Keratinocyte (primary cell): ENCODE measurements at regions not wholly inside any gene's neighbourhood (a gene's known extent, or its start where the extent isn't known, plus 50 kb on each side); places are given as distances from the start of the nearest gene placed in this dataset.

ENCODE experiments used
- DNase-seq: peaks from one replicate; pipeline ENCODE4 v3.0.0-alpha.2; 2011; ENCODE audit warnings: low read depth, missing footprints, low spot score
- FAIRE-seq: peaks from 2 replicates; lab custom pipeline; 2011; peaks lifted over from hg19 to GRCh38; lab: Jason Lieb, UNC
- H2AFZ ChIP-seq: 2 replicates; pipeline ENCODE4 v1.6.0; 2012; ENCODE audit warnings: low read length, control low read depth, inconsistent platforms; ENCODE audit not compliant: control insufficient read depth
- H3K27ac ChIP-seq: 2 replicates; pipeline ENCODE4 v1.5.1; 2011; ENCODE audit warnings: low read length; ENCODE audit not compliant: control insufficient read depth, insufficient read depth
- H3K27me3 ChIP-seq: 3 replicates; pipeline ENCODE4 v1.6.0; 2011; ENCODE audit warnings: low read length; ENCODE audit not compliant: control insufficient read depth, insufficient read depth; ENCODE audit errors: extremely low read depth
- H3K36me3 ChIP-seq, 2 experiments: 2 replicates in 1 of 2; 3 replicates in 1 of 2; pipeline ENCODE4 v1.5.1; 2011; ENCODE audit warnings: low read length in 2 of 2, mild to moderate bottlenecking in 1 of 2; ENCODE audit not compliant: control insufficient read depth in 2 of 2, insufficient read depth in 2 of 2; ENCODE audit errors: extremely low read depth in 1 of 2
- H3K4me1 ChIP-seq: 3 replicates; pipeline ENCODE4 v1.5.1; 2011; ENCODE audit warnings: low read length; ENCODE audit not compliant: control insufficient read depth, insufficient read depth; ENCODE audit errors: extremely low read depth
- H3K4me2 ChIP-seq: 3 replicates; pipeline ENCODE4 v1.6.0; 2011; ENCODE audit warnings: low read depth, low read length; ENCODE audit not compliant: control insufficient read depth, insufficient read depth; ENCODE audit errors: extremely low read depth
- H3K4me3 ChIP-seq, 3 experiments: fragments of 200-600 bp in 1 of 3; sonication (generic) in 1 of 3; 2 replicates in 2 of 3; 3 replicates in 1 of 3; pipeline ENCODE4 v1.5.1; 2011 to 2016; ENCODE audit warnings: low read length in 3 of 3, mild to moderate bottlenecking in 3 of 3, control low read depth in 2 of 3, inconsistent platforms in 1 of 3, low read depth in 1 of 3, mixed read lengths in 1 of 3, mixed run types in 1 of 3, moderate library complexity in 1 of 3; ENCODE audit not compliant: control insufficient read depth in 2 of 3, insufficient read depth in 2 of 3; ENCODE audit errors: extremely low read depth in 1 of 3
- H3K79me2 ChIP-seq: 2 replicates; pipeline ENCODE4 v1.6.0; 2012; ENCODE audit warnings: low read length; ENCODE audit not compliant: control insufficient read depth, insufficient read depth
- H3K9ac ChIP-seq: 3 replicates; pipeline ENCODE4 v1.6.0; 2011; ENCODE audit warnings: low read length; ENCODE audit not compliant: control insufficient read depth, insufficient read depth; ENCODE audit errors: extremely low read depth
- H3K9me1 ChIP-seq: 3 replicates; pipeline ENCODE4 v1.6.0; 2011; ENCODE audit warnings: low read length; ENCODE audit not compliant: control insufficient read depth, insufficient read depth; ENCODE audit errors: extremely low read depth
- H3K9me3 ChIP-seq: 2 replicates; pipeline ENCODE4 v1.5.1; 2012; ENCODE audit warnings: low read depth, low read length; ENCODE audit not compliant: control insufficient read depth
- H4K20me1 ChIP-seq: 3 replicates; pipeline ENCODE4 v1.6.0; 2011; ENCODE audit warnings: low read length; ENCODE audit not compliant: control insufficient read depth, insufficient read depth; ENCODE audit errors: extremely low read depth
- CTCF ChIP-seq, 3 experiments: IDR thresholded peaks in 1 of 3; conservative IDR thresholded peaks in 1 of 3; optimal IDR thresholded peaks in 1 of 3; 2 replicates in 2 of 3; 3 replicates in 1 of 3; pipeline versions ENCODE3 to v1.5.1; 2011; ENCODE audit warnings: low read length in 3 of 3, mild to moderate bottlenecking in 3 of 3, moderate library complexity in 2 of 3, control low read depth in 1 of 3, inconsistent platforms in 1 of 3; ENCODE audit not compliant: insufficient read depth in 2 of 3; ENCODE audit errors: extremely low read depth in 1 of 3
- EZH2 ChIP-seq: IDR thresholded peaks from one replicate; pipeline ENCODE4 v1.6.1; 2012; ENCODE audit warnings: inconsistent platforms, mild to moderate bottlenecking, low read length, moderate library complexity
- dilution Hi-C: fragments of 300-500 bp; cut with MboI; formaldehyde crosslinking; loops from one replicate; pipeline ENCODE4 v1.7.0; 2020; ENCODE audit warnings: low sequenced_read_pairs; ENCODE audit not compliant: extremely low pct_ligation_motif_present

DNA sequence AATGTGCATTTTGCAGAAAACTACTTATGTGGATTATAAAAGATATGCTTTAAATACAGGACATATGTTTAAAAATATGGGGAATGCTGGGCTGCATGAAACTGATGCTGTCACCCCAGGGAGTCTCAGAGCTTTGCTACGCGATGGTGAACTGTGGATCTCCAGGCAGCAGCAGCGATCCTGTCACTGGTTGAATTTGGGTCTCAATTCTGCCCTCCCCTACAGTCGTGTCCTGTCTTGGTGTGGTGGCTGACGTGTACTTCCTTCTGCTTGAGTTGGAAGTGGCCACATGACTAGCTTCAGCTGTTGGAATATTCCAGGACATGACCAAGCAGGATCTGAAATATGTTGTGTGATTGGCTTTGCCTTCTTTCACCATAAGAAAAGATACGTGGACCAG is 222.9 kb upstream of the AJAP1 start:
- Histone ChIP-seq H3K27ac (no peak overlapping the region), H2AFZ (no peak overlapping the region), H3K9me3 (peaks cover 8% of the 10 kb centered on the region), H3K9me1 (no peaks in the 10 kb centered on the region), H3K4me2 (no peak overlapping the region), H4K20me1 (no peaks in the 10 kb centered on the region), H3K9ac (no peak overlapping the region), H3K4me1 (no peaks in the 10 kb centered on the region), H3K79me2 (no peaks in the 10 kb centered on the region), H3K27me3 (no peaks in the 10 kb centered on the region), H3K4me3 (no peak overlapping the region), H3K36me3 (no peaks in the 10 kb centered on the region)
- TF ChIP-seq EZH2 (no peak), CTCF (optimal IDR thresholded peaks at IDR 0.05 in 1 of 3, IDR thresholded peaks at IDR 0.05 in 1 of 3, conservative IDR thresholded peaks at IDR 0.05 in 1 of 3; ENCODE audit: extremely low read depth in 1 of 3, insufficient read depth in 2 of 3, low read length in 3 of 3) (no peak)
- FAIRE-seq (no peak), DNase-seq (no peak)
- dilution Hi-C loops: no loop called here

DNA sequence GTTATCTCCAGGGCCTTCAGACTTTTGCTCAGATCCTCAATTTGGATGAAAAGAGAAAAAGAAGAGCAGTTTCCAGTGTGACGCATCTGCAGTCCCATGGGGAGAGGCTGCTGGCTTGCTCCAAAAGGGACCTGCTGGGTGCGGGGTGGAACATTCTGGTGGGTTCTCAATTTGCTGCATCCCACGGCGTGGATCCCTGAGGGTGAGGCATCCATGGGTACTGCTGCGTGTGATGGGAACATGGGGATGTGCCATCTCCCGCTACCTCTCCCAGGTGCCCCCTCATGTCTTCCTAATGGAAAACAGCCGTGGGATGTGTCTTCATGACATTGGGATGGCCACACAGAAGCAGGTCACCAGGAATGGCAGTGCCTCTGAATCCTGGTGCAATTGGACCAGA is 221.3 kb upstream of the AJAP1 start:
- Histone ChIP-seq H4K20me1 (no peaks in the 10 kb centered on the region), H3K9me1 (no peaks in the 10 kb centered on the region), H3K9ac (no peak overlapping the region), H3K4me2 (no peak overlapping the region), H3K79me2 (no peaks in the 10 kb centered on the region), H3K4me1 (no peaks in the 10 kb centered on the region), H3K27me3 (no peaks in the 10 kb centered on the region), H3K27ac (no peak overlapping the region), H3K36me3 (no peaks in the 10 kb centered on the region), H3K4me3 (no peak overlapping the region), H2AFZ (no peak overlapping the region), H3K9me3 (peaks cover 6% of the 10 kb centered on the region)
- no peak for DNase-seq
- dilution Hi-C loops: no loop called here
- TF ChIP-seq EZH2: no peak
- TF ChIP-seq CTCF (optimal IDR thresholded peaks at IDR 0.05 in 1 of 3, IDR thresholded peaks at IDR 0.05 in 1 of 3, conservative IDR thresholded peaks at IDR 0.05 in 1 of 3; ENCODE audit: extremely low read depth in 1 of 3, insufficient read depth in 2 of 3, low read length in 3 of 3): no peak
- no peak for FAIRE-seq
